SK-N-SH (cell line): ENCODE measurements at regions not wholly inside any gene's neighbourhood (a gene's known extent, or its start where the extent isn't known, plus 50 kb on each side); places are given as distances from the start of the nearest gene placed in this dataset.

Experiments used
- CHD2 ChIP-seq: fragments of 150-350 bp; IDR thresholded peaks from 2 replicates; pipeline ENCODE4 v1.6.1; 2018; ENCODE audit warnings: low read length; ENCODE audit not compliant: partially characterized antibody
- POLR2AphosphoS5 ChIP-seq: IDR thresholded peaks from 2 replicates; pipeline ENCODE4 v1.6.1; 2012; ENCODE audit warnings: low read depth, low read length

DNA sequence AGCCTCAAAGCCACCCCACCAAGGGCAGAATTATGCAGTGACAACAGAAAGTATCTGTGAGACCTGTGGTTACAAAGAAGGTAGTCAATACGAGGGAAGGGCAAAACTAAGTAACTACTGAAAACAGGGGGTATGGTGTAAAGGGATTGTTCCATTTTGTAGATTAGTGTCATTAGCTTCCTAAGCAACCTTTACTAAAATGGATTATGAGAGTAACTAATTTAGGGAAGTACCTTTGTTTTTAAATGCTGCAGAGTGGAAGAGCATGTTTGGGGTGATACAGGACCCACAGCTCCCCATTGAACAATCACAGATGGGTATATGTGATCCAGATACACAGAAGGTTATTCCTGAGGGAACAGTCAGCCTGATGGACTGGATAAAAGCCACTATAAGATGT, 51.3 kb upstream of the TAC1 start:
- TF ChIP-seq CHD2 (no peak), POLR2AphosphoS5 (no peak)
